Heart left ventricle (tissue), 13 donors: ENCODE measurements at regions not wholly inside any gene's neighbourhood (a gene's known extent, or its start where the extent isn't known, plus 50 kb on each side); places are given as distances from the start of the nearest gene placed in this dataset.

ENCODE experiments used
- CTCF ChIP-seq, 12 donors: fragments of 200-600 bp; sonication (generic) in 4 of 12; IDR thresholded peaks; one replicate each; pipeline versions ENCODE4 v1.5.0 to v1.8.0; 2018 to 2022; ENCODE audit warnings: antibody characterized with exemption in 12 of 12, mild to moderate bottlenecking in 5 of 12
- POLR2A ChIP-seq, 2 donors: fragments of 450-650 bp; IDR thresholded peaks; one replicate each; pipeline ENCODE4 v1.6.1; 2017; ENCODE audit warnings: antibody characterized with exemption in 2 of 2, mild to moderate bottlenecking in 2 of 2, moderate library complexity in 2 of 2
- donor health status: ischemic (EF 13 %, LVEDD 7.1; RV severe dilation, severe dysfunction).
- donor health status: DM: no; HTN: yes; CAD: no.
- donor health status: DM: no; HTN: no; CAD: no.
- donor health status: ischemic (EF 25% LVEDD 6.9; RV normal size, moderate dysfunction).
- donor health status: ischemic (EF 25% LVEDD 5.7; RV mildly dilated, moderate dysfunction).
- donor health status: ischemic (EF 35%, LVEDD 5.7; RV mildly dilated, moderate dysfunction).
- donor health status: nonischemic (EF 11% LVEDD 7.7; RV severe dilation, severe dysfunction).
- donor health status: DM: yes; HTN: yes; CAD: no.
- donor health status: PGD.
- donor health status: ischemic (EF 29% LVEDD 5.4; RV normal size, mild dysfunction).
- donor health status: nonischemic (EF 23%, LVEDD 6.1; RV moderate dilation, normal function).

- TF ChIP-seq CTCF (IDR thresholded peaks at IDR 0.05) = no peak
- TF ChIP-seq POLR2A (IDR thresholded peaks at IDR 0.05) = no peak
These were observed 82.5 kb downstream of the SPRY4 start for GRCh38 chr5:142242272-142242671.
